Esophagus muscularis mucosa (tissue), 4 donors: ENCODE measurements at regions not wholly inside any gene's neighbourhood (a gene's known extent, or its start where the extent isn't known, plus 50 kb on each side); places are given as distances from the start of the nearest gene placed in this dataset.

Source experiments
- EP300 ChIP-seq: sonication (generic); formaldehyde crosslinking; IDR thresholded peaks from one replicate; pipeline ENCODE4 v1.6.1; 2017; ENCODE audit warnings: antibody characterized with exemption
- POLR2A ChIP-seq: fragments of 450-650 bp; IDR thresholded peaks from one replicate; pipeline ENCODE4 v1.6.1; 2017; ENCODE audit warnings: antibody characterized with exemption, moderate library complexity, mild to moderate bottlenecking, low read depth
- POLR2AphosphoS5 ChIP-seq, 2 donors: sonication (generic); formaldehyde crosslinking; IDR thresholded peaks; one replicate each; pipeline ENCODE4 v1.6.1; 2017; ENCODE audit warnings: antibody characterized with exemption in 2 of 2
- TF ChIP-seq, protein P1 (sequence below), 3 experiments: fragments of 200-600 bp in 2 of 3; fragments of 450-650 bp in 1 of 3; sonication (generic) in 2 of 3; IDR thresholded peaks; one replicate each; pipeline ENCODE4 v1.5.1; 2017 to 2019; ENCODE audit warnings: antibody characterized with exemption in 3 of 3, mild to moderate bottlenecking in 2 of 3, moderate library complexity in 1 of 3

- TF ChIP-seq, protein P1, sequence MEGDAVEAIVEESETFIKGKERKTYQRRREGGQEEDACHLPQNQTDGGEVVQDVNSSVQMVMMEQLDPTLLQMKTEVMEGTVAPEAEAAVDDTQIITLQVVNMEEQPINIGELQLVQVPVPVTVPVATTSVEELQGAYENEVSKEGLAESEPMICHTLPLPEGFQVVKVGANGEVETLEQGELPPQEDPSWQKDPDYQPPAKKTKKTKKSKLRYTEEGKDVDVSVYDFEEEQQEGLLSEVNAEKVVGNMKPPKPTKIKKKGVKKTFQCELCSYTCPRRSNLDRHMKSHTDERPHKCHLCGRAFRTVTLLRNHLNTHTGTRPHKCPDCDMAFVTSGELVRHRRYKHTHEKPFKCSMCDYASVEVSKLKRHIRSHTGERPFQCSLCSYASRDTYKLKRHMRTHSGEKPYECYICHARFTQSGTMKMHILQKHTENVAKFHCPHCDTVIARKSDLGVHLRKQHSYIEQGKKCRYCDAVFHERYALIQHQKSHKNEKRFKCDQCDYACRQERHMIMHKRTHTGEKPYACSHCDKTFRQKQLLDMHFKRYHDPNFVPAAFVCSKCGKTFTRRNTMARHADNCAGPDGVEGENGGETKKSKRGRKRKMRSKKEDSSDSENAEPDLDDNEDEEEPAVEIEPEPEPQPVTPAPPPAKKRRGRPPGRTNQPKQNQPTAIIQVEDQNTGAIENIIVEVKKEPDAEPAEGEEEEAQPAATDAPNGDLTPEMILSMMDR (IDR thresholded peaks at IDR 0.05), result no peak
- TF ChIP-seq EP300 (no peak), POLR2A (no peak), POLR2AphosphoS5 (IDR thresholded peaks at IDR 0.05) (no peak)
These were observed 857.7 kb upstream of the HS3ST1 start for GRCh38 chr4:12286351-12286750.
